ENCODE measurements at regions not wholly inside any gene's neighbourhood (a gene's known extent, or its start where the extent isn't known, plus 50 kb on each side); places are given as distances from the start of the nearest gene placed in this dataset.
A peak's percentile ranks its signal among the peaks of the same experiment; 100 is the strongest.

DNA sequence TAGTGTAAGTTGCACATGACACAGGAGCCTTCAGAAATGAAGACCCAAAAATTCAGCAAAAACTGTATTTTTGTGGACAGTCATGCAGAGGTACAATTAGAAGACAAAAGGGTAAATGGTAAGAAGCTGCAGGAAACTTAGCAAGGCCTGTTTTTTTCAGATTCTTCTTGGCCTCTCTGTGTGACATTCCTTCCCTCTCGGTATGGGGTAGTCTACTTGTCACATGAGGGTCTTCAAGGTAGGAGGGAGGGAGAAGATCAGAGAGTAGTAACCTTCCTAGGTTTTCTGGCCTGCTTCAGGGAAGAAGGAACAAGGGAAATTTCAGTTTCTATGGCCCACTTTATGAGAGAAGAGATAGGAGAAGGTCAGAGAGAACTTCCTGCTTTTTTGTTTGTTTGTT is 230.4 kb upstream of the PPP1R2C start:
- peak overlapping the region; percentile 61 for H3K9ac ChIP-seq (ENCODE audit: low read length)
- H3K27me3 ChIP-seq (ENCODE audit: control insufficient read depth, insufficient read depth, low read length) = no peaks in the 10 kb centered on the region
- H3K36me3 ChIP-seq (ENCODE audit: control insufficient read depth, insufficient read depth, low read length) = peaks cover 10% of the 10 kb centered on the region
- peaks cover 16% of the 10 kb centered on the region; the same call in 1 of the 2 replicates for H3K9me3 ChIP-seq (ENCODE audit: control insufficient read depth, insufficient read depth, low read depth, low read length)
- peak overlapping the region; percentile 99 for H3K27ac ChIP-seq (ENCODE audit: low read depth, low read length)
- peaks cover 41% of the 10 kb centered on the region for H3K4me1 ChIP-seq (ENCODE audit: control insufficient read depth, insufficient read depth, low read length)
- no peak overlapping the region for H3K4me3 ChIP-seq (ENCODE audit: low read depth, low read length)

DNA sequence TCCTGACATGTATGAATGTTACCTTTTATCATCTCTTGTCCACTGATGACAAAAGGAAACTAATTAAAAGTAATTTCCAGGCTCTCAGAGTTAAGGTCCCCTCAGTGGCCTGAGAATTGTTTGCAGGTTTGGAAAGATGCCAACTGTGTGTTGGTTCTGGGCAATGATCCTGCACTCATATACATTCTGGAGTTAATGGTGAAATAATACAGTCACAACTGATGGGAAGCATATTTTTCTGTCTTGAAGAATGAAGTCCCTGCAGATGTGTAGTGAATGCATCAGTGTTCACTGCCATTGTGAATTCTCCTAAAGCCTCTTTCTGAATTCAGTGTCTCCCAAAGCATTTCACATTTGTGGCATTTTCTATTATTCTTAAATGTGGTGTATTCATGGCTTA is 238.1 kb upstream of the PPP1R2C start:
- Histone ChIP-seq H3K4me3 (ENCODE audit: low read depth, low read length) (no peak overlapping the region), H3K9me3 (ENCODE audit: control insufficient read depth, insufficient read depth, low read depth, low read length) (peaks cover 54% of the 10 kb centered on the region; the same call in 1 of the 2 replicates), H3K36me3 (ENCODE audit: control insufficient read depth, insufficient read depth, low read length) (peaks cover 2% of the 10 kb centered on the region; the same call in 1 of the 2 replicates), H3K9ac (ENCODE audit: low read length) (no peak overlapping the region), H3K27ac (ENCODE audit: low read depth, low read length) (no peak overlapping the region), H3K27me3 (ENCODE audit: control insufficient read depth, insufficient read depth, low read length) (no peaks in the 10 kb centered on the region; the same call in 1 of the 2 replicates), H3K4me1 (ENCODE audit: control insufficient read depth, insufficient read depth, low read length) (no peaks in the 10 kb centered on the region)

DNA sequence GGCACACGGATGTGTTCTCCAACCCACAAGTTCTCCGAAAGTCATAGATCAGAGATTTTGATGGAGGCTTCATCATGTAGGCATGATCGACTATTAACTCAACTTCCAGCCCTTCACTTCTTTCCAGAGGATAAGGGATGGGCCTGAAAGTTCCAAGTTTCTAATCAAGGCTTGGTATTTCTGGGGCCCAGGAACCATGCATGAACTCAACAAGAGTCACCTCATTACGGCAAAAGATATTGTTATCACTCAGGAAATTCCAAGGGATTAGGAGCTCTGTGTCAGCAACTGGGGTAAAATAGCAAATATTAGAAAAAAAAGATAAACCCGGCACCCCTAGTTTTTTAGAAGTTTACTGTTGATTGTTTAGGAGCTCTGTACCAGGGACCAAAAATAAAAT is 240.1 kb upstream of the PPP1R2C start:
- H3K4me3 ChIP-seq (ENCODE audit: low read depth, low read length) = no peak overlapping the region
- no peak overlapping the region for H3K9ac ChIP-seq (ENCODE audit: low read length)
- no peaks in the 10 kb centered on the region; the same call in 1 of the 2 replicates for H3K27me3 ChIP-seq (ENCODE audit: control insufficient read depth, insufficient read depth, low read length)
- no peaks in the 10 kb centered on the region; the same call in 1 of the 2 replicates for H3K36me3 ChIP-seq (ENCODE audit: control insufficient read depth, insufficient read depth, low read length)
- no peak overlapping the region for H3K27ac ChIP-seq (ENCODE audit: low read depth, low read length)
- peaks cover 64% of the 10 kb centered on the region for H3K9me3 ChIP-seq (ENCODE audit: control insufficient read depth, insufficient read depth, low read depth, low read length)
- H3K4me1 ChIP-seq (ENCODE audit: control insufficient read depth, insufficient read depth, low read length) = no peaks in the 10 kb centered on the region

DNA sequence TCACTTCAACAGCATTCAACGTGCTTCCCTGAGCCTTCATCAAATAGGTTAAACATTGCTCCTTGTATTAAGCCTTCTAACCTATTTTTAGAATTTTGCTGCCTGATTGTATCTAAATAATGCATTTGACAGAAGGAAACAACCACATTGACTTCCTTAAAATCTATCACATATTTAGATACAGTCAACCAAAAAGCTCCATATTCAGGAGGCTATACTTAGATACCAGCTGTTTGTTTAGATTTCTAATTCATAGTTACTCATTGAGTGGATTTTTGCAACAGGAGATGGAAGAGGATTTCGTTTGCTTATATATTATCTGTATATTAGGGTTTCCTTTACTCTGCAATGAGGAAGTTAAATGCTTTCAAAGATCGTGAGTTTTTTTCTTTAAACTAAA is 241.1 kb upstream of the PPP1R2C start:
- H3K9me3 ChIP-seq (ENCODE audit: control insufficient read depth, insufficient read depth, low read depth, low read length) = peaks cover 62% of the 10 kb centered on the region
- H3K27ac ChIP-seq (ENCODE audit: low read depth, low read length) = no peak overlapping the region
- no peaks in the 10 kb centered on the region; the same call in 1 of the 2 replicates for H3K27me3 ChIP-seq (ENCODE audit: control insufficient read depth, insufficient read depth, low read length)
- H3K4me1 ChIP-seq (ENCODE audit: control insufficient read depth, insufficient read depth, low read length) = no peaks in the 10 kb centered on the region
- no peaks in the 10 kb centered on the region; the same call in 1 of the 2 replicates for H3K36me3 ChIP-seq (ENCODE audit: control insufficient read depth, insufficient read depth, low read length)
- no peak overlapping the region for H3K4me3 ChIP-seq (ENCODE audit: low read depth, low read length)
- no peak overlapping the region for H3K9ac ChIP-seq (ENCODE audit: low read length)

DNA sequence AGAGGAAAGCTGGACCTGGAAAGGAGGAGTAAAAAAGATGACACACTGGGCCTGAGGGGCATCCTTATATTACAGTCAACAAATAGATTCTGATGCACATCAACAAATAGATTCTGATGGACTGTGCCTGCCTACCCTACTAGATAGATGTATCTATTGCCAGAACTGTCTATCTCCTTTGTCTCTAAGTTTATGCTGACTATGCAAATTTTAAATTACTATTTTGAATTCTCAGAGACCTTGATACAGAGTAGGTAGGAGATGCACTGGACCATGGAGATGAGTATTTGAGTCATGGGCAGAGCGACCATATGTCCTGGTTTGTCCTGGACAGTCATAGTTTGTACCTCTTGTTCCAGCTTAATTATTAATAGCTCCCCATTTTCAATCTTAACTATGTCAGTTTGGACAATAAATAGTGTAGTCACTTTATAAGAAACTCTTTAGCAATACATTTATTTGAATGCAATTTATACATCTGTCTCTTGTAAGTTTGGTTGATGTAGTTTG is 247.9 kb upstream of the PPP1R2C start:
- H3K36me3 ChIP-seq (ENCODE audit: control insufficient read depth, insufficient read depth, low read length) = no peaks in the 10 kb centered on the region
- no peaks in the 10 kb centered on the region for H3K4me1 ChIP-seq (ENCODE audit: control insufficient read depth, insufficient read depth, low read length)
- no peak overlapping the region for H3K27ac ChIP-seq (ENCODE audit: low read depth, low read length)
- no peaks in the 10 kb centered on the region for H3K27me3 ChIP-seq (ENCODE audit: control insufficient read depth, insufficient read depth, low read length)
- H3K9ac ChIP-seq (ENCODE audit: low read length) = no peak overlapping the region
- no peak overlapping the region for H3K4me3 ChIP-seq (ENCODE audit: low read depth, low read length)
- H3K9me3 ChIP-seq (ENCODE audit: control insufficient read depth, insufficient read depth, low read depth, low read length) = peaks cover 74% of the 10 kb centered on the region

DNA sequence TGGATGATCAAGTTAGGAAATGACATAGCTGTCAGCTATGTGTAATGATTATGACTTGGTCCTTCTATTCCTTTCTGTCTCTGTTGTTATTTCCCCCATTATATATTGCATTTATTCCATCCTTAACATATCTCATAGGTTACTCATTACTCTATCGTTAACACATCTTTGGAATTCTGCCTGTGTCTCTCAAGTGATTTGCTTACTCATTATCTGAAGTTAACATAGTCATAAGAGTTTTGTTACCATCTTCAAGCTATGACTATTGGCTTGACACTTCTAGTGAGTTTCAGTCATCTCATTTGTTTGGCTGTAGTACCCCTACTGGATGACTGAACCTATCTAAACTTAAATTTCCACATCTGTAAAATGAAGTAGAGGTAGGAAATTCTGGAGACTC is 286.1 kb upstream of the PPP1R2C start:
- H3K4me3 ChIP-seq (ENCODE audit: low read depth, low read length) = no peak overlapping the region
- H3K9me3 ChIP-seq (ENCODE audit: control insufficient read depth, insufficient read depth, low read depth, low read length) = peaks cover 11% of the 10 kb centered on the region; the same call in 1 of the 2 replicates
- no peaks in the 10 kb centered on the region for H3K36me3 ChIP-seq (ENCODE audit: control insufficient read depth, insufficient read depth, low read length)
- H3K9ac ChIP-seq (ENCODE audit: low read length) = no peak overlapping the region
- H3K4me1 ChIP-seq (ENCODE audit: control insufficient read depth, insufficient read depth, low read length) = no peaks in the 10 kb centered on the region
- H3K27me3 ChIP-seq (ENCODE audit: control insufficient read depth, insufficient read depth, low read length) = no peaks in the 10 kb centered on the region; the same call in 1 of the 2 replicates
- no peak overlapping the region for H3K27ac ChIP-seq (ENCODE audit: low read depth, low read length)

DNA sequence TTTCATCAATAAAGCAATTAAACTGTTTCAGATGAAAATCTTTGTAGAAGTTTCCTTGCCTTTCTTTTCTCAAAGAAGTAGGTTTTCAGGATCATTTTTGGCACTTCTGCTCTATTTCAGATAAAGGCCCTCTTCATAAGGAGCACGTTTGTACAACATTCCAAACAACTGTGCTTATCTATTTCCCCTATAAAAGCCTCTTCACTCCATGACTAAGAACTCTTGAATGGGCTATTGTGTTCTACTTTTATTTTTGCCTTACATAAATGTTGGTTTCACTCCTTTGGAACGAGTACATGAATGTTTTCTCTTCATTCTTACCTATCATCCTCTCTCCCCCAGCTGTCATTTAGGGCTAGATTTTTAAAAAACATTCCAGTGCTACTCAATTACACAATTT is 288.0 kb upstream of the PPP1R2C start:
- Histone ChIP-seq H3K9me3 (ENCODE audit: control insufficient read depth, insufficient read depth, low read depth, low read length) (peaks cover 11% of the 10 kb centered on the region; the same call in 1 of the 2 replicates), H3K27ac (ENCODE audit: low read depth, low read length) (no peak overlapping the region), H3K36me3 (ENCODE audit: control insufficient read depth, insufficient read depth, low read length) (no peaks in the 10 kb centered on the region), H3K27me3 (ENCODE audit: control insufficient read depth, insufficient read depth, low read length) (no peaks in the 10 kb centered on the region; the same call in 1 of the 2 replicates), H3K9ac (ENCODE audit: low read length) (no peak overlapping the region), H3K4me1 (ENCODE audit: control insufficient read depth, insufficient read depth, low read length) (no peaks in the 10 kb centered on the region), H3K4me3 (ENCODE audit: low read depth, low read length) (no peak overlapping the region)

DNA sequence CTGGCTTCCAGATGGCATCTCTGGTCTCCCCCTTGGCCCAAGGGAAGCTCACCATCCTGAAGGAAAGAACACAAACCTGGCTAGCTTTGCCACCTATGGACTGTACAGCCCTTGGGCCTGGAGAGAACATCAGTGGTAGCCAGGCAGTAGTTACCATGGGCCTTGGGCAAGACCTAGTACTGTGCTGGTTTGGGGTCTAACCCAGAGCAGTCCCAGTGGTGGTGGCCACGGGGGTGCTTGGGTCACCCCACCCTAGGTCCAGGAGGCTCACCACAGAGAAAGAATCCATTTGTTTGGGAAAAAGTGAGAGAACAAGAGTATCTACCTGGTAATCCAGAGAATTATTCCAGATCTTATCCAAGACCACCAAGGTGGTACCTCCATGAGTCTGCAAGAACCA is 290.7 kb upstream of the PPP1R2C start:
- Histone ChIP-seq H3K27me3 (ENCODE audit: control insufficient read depth, insufficient read depth, low read length) (no peaks in the 10 kb centered on the region; the same call in 1 of the 2 replicates), H3K27ac (ENCODE audit: low read depth, low read length) (no peak overlapping the region)

DNA sequence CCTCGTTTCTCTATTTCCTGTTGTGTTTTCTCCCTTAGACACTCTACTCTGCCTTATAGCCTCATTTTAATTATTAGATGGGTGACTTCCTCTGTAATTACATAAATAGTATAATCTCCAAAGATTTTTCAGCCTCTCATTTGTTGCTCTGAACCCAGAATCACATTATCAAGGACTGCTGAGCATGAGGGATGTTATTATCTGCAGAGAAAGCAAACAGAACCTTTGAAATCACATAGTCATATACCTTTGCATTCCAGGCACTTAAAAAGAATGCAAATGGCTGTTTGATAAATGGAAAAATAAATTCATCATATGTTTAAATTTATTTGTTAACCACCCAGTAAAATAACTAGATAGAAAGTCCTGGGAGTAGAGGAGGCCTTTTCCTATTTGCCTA is 305.1 kb upstream of the PPP1R2C start:
- H3K27ac ChIP-seq (ENCODE audit: low read depth, low read length) = no peak overlapping the region

More for the DNA sequence above, 290.7 kb upstream of the PPP1R2C start:
- Histone ChIP-seq H3K36me3 (ENCODE audit: control insufficient read depth, insufficient read depth, low read length) (no peaks in the 10 kb centered on the region), H3K4me3 (ENCODE audit: low read depth, low read length) (no peak overlapping the region), H3K4me1 (ENCODE audit: control insufficient read depth, insufficient read depth, low read length) (no peaks in the 10 kb centered on the region), H3K9me3 (ENCODE audit: control insufficient read depth, insufficient read depth, low read depth, low read length) (peaks cover 8% of the 10 kb centered on the region; the same call in 1 of the 2 replicates), H3K9ac (ENCODE audit: low read length) (no peak overlapping the region)

DNA sequence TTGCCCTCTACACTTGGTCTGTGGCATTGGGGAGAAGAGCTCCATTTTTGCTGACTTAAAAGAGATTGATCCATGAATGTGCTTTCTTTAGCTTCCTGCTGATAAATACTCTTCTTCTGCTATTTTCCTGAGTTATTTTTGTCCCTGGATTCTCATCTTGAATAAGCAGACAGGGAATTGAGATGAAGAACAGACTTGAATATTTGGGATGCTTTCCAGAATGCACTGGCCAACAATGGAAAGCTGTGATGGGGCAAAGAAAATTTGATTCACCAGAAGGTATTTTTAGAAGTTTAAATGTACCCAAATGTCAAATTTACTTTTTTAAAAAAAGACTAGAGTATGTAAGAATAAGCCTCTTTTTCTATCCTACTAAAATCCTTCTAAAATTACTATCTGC is 309.9 kb upstream of the PPP1R2C start:
- Histone ChIP-seq H3K27me3 (ENCODE audit: control insufficient read depth, insufficient read depth, low read length) (no peaks in the 10 kb centered on the region; the same call in 1 of the 2 replicates), H3K4me1 (ENCODE audit: control insufficient read depth, insufficient read depth, low read length) (no peaks in the 10 kb centered on the region), H3K9ac (ENCODE audit: low read length) (no peak overlapping the region), H3K9me3 (ENCODE audit: control insufficient read depth, insufficient read depth, low read depth, low read length) (peaks cover 29% of the 10 kb centered on the region), H3K36me3 (ENCODE audit: control insufficient read depth, insufficient read depth, low read length) (no peaks in the 10 kb centered on the region), H3K27ac (ENCODE audit: low read depth, low read length) (no peak overlapping the region), H3K4me3 (ENCODE audit: low read depth, low read length) (no peak overlapping the region)

More for the DNA sequence above, 305.1 kb upstream of the PPP1R2C start:
- Histone ChIP-seq H3K4me3 (ENCODE audit: low read depth, low read length) (no peak overlapping the region), H3K36me3 (ENCODE audit: control insufficient read depth, insufficient read depth, low read length) (no peaks in the 10 kb centered on the region), H3K27me3 (ENCODE audit: control insufficient read depth, insufficient read depth, low read length) (no peaks in the 10 kb centered on the region; the same call in 1 of the 2 replicates), H3K9ac (ENCODE audit: low read length) (no peak overlapping the region), H3K9me3 (ENCODE audit: control insufficient read depth, insufficient read depth, low read depth, low read length) (peaks cover 37% of the 10 kb centered on the region), H3K4me1 (ENCODE audit: control insufficient read depth, insufficient read depth, low read length) (no peaks in the 10 kb centered on the region)

DNA sequence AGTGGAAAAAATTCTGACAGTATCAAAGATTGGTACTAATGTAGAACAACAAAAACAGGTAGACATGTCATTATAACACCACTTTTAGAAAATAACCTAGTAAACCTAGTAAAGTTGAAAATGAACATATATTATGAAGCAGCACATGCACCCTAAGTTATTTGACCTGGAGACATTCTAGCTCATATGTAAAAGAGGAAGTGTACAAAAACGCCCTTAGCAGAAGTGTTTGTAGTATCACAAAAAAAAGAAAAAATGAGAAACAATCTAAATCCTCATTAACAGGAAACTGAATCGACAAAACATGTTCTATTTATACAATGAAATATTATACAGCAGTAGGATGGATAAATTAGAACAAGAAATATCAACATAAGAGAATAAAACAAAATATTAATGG is 318.9 kb upstream of the PPP1R2C start:
- Histone ChIP-seq H3K36me3 (ENCODE audit: control insufficient read depth, insufficient read depth, low read length) (no peaks in the 10 kb centered on the region), H3K4me1 (ENCODE audit: control insufficient read depth, insufficient read depth, low read length) (no peaks in the 10 kb centered on the region), H3K9me3 (ENCODE audit: control insufficient read depth, insufficient read depth, low read depth, low read length) (no peaks in the 10 kb centered on the region), H3K27me3 (ENCODE audit: control insufficient read depth, insufficient read depth, low read length) (no peaks in the 10 kb centered on the region; the same call in 1 of the 2 replicates), H3K9ac (ENCODE audit: low read length) (no peak overlapping the region), H3K27ac (ENCODE audit: low read depth, low read length) (no peak overlapping the region), H3K4me3 (ENCODE audit: low read depth, low read length) (no peak overlapping the region)
